Small intestine (tissue), 7 donors: ENCODE measurements at regions not wholly inside any gene's neighbourhood (a gene's known extent, or its start where the extent isn't known, plus 50 kb on each side); places are given as distances from the start of the nearest gene placed in this dataset.

Experiments
- DNase-seq, 2 donors: peaks; one replicate each; pipeline versions ENCODE4 v3.0.0 to v3.0.0-alpha.2; 2013
- FAIRE-seq: peaks from 2 replicates; lab custom pipeline; 2012; peaks lifted over from hg19 to GRCh38; lab: Jason Lieb, UNC
- H3K27ac ChIP-seq, 3 donors: one replicate each; pipeline ENCODE4 v1.5.1; 2013; ENCODE audit warnings: low read length in 2 of 3, mild to moderate bottlenecking in 2 of 3, control low read depth in 1 of 3, inconsistent platforms in 1 of 3, low read depth in 1 of 3, moderate library complexity in 1 of 3
- H3K27me3 ChIP-seq, 3 donors: one replicate each; pipeline ENCODE4 v1.6.1; 2013; ENCODE audit warnings: low read length in 3 of 3, inconsistent platforms in 1 of 3; ENCODE audit not compliant: control insufficient read depth in 3 of 3, insufficient read depth in 3 of 3
- H3K36me3 ChIP-seq, 3 donors: one replicate each; pipeline ENCODE4 v1.6.1; 2013; ENCODE audit warnings: low read length in 3 of 3, inconsistent platforms in 1 of 3, low read depth in 1 of 3, mild to moderate bottlenecking in 1 of 3, moderate library complexity in 1 of 3; ENCODE audit not compliant: control insufficient read depth in 3 of 3, insufficient read depth in 2 of 3
- H3K4me1 ChIP-seq, 3 donors: one replicate each; pipeline ENCODE4 v1.6.1; 2013; ENCODE audit warnings: low read length in 2 of 3, inconsistent platforms in 1 of 3, low read depth in 1 of 3, mild to moderate bottlenecking in 1 of 3, moderate library complexity in 1 of 3; ENCODE audit not compliant: control insufficient read depth in 3 of 3, insufficient read depth in 2 of 3
- H3K4me3 ChIP-seq, 3 donors: one replicate each; pipeline ENCODE4 v1.5.1; 2013; ENCODE audit warnings: low read length in 3 of 3, control low read depth in 1 of 3, inconsistent platforms in 1 of 3, low read depth in 1 of 3, mild to moderate bottlenecking in 1 of 3, moderate library complexity in 1 of 3
- H3K9me3 ChIP-seq, 2 donors: one replicate each; pipeline ENCODE4 v1.6.1; 2013; ENCODE audit warnings: low read depth in 1 of 2, low read length in 1 of 2; ENCODE audit not compliant: control insufficient read depth in 2 of 2, insufficient read depth in 1 of 2
- WGBS, 3 donors: extraction: QIAGEN DNeasy Blood & Tissue Kit; methylation state at CpG; one replicate each; pipeline ENCODE4 v1.1.7; 2013; 5-methylcytosine and 5-hydroxymethylcytosine counted together
- donor health status: healthy with polysubstance abuse.
- donor health status: control.
- donor health status: control.
- donor health status: Bipolar disorder and iron deficiency.
- donor health status: healthy.

DNA sequence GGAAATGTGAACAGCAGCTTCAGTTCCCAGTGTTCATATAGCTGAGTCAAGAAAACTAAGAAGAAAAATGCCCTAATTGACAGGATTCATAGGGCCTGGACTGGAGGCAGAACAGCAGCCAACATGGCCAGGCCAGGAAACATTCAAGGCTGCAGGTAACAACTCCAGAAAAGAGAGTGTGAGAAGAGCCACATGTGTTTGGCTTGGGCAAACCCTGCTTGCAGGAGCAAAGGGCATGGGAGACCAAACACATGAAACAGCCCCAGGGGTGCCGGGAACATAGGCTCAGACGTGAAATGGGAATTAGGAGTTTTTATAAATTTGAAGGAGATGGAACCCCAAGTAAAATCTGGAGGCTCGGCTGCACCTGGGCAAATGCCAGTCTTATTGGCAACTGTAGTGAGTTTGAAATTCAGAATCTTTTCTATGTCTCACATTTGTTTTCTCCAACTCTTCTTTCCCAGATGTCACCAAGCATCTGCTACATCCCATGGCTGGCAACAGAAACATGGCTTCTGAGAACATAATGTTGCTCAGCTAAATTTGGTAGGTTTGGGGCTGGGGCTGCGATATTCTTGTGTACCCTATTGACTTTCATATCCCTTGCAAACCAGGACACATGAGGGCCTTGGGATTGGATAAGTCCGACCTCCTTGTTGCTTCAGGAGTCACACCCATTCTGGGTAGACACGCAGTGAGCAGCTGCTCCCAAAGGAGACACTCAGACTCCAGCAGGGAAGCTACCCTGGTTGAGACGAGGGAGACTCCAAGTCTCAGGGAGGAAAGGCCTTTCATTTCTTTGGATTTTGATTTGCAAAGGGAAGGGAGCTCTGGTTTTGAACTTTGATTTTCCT lies 98.9 kb upstream of the CLSTN2 start:
- Histone ChIP-seq H3K36me3 (no peaks in the 10 kb centered on the region), H3K27ac (no peak overlapping the region), H3K9me3 (no peaks in the 10 kb centered on the region), H3K4me3 (no peak overlapping the region), H3K27me3 (no peaks in the 10 kb centered on the region), H3K4me1 (no peaks in the 10 kb centered on the region)
- 80 to 82% (median 80%) methylated on average over 7 of the region's 7 CpGs for WGBS, 3 donors
- DNase-seq (no peak), FAIRE-seq (no peak)

DNA sequence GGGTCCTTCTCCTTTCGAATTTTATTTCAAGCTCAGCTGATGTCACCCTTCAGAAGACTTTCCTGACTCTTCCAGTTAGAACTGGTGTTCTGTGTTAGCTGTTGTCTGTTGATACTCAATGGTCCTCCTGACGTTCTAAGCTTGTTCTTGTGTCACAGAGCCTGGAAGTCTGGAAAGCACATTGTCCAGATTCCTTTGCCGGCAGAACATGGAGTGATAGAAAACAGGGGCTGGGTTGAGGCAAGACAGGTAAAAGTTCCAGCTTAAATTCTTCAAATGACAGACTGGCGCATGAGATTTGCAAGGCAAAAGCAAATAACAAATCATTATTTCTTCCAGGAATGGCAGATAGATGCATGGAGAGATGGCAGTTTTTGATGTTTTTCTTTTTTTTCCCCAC lies 102.0 kb upstream of the CLSTN2 start:
- H3K27me3 ChIP-seq = no peaks in the 10 kb centered on the region
- peaks cover 0 to under 1% of the 10 kb centered on the region in 2 donors for H3K9me3 ChIP-seq
- no peak for FAIRE-seq
- DNase-seq = no peak
- WGBS, 3 donors = 77 to 79% (median 77%) methylated on average over 4 of the region's 4 CpGs
- H3K27ac ChIP-seq = no peak overlapping the region
- H3K4me3 ChIP-seq = no peak overlapping the region
- no peaks in the 10 kb centered on the region for H3K4me1 ChIP-seq
- H3K36me3 ChIP-seq = no peaks in the 10 kb centered on the region

DNA sequence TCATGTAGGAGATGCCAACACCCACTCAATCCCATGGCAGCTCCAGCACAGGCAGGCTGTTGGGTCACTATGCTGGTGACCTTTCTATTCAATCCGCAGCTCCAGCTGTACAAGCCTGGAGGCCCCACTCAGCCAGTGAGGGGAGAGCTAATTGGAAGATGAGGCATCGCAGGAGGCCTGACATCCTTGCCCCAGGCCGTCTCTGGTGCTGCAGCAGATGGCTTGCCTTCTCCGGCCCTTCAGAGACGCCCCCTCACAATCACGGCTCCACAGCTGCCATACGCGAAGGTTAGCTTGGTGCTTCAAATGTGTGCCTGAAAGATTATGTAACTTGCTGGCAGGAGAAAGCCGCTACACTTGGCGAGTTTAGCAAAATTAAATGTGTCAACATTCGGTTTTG lies 104.2 kb upstream of the CLSTN2 start:
- 62 to 79% (median 71%) methylated on average over 11 of the region's 11 CpGs for WGBS, 3 donors
- Histone ChIP-seq H3K27ac (no peak overlapping the region), H3K4me3 (no peak overlapping the region), H3K36me3 (no peaks in the 10 kb centered on the region), H3K4me1 (no peaks in the 10 kb centered on the region), H3K27me3 (no peaks in the 10 kb centered on the region), H3K9me3 (peaks cover 0 to 6% of the 10 kb centered on the region in 2 donors)
- FAIRE-seq = no peak
- DNase-seq = no peak

DNA sequence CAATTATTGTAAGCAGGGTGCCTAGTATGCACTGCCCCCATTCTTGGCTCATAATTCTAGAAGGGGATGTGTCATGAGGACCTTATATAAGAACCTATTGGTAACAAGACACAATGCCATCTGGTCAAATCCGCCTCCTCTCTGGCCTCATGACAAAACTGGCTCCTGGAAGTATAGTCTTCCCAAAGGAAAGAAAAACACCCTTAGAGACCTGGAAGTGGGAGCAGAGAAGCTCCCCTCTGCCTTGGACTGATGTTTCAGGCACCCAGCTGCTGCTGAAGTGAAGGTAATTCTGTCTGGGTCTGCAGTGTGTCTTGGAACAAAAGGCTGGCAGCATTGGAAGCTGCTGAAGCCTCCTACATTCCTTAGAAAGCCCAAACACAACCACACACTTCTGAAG lies 107.2 kb upstream of the CLSTN2 start:
- Histone ChIP-seq H3K27me3 (no peaks in the 10 kb centered on the region), H3K4me3 (no peak overlapping the region), H3K27ac (no peak overlapping the region), H3K36me3 (no peaks in the 10 kb centered on the region), H3K4me1 (no peaks in the 10 kb centered on the region), H3K9me3 (peaks cover 0 to 6% of the 10 kb centered on the region in 2 donors)
- WGBS, 3 donors = 84 to 87% (median 87%) methylated on average over 1 of the region's 1 CpG
- FAIRE-seq (no peak), DNase-seq (no peak)

DNA sequence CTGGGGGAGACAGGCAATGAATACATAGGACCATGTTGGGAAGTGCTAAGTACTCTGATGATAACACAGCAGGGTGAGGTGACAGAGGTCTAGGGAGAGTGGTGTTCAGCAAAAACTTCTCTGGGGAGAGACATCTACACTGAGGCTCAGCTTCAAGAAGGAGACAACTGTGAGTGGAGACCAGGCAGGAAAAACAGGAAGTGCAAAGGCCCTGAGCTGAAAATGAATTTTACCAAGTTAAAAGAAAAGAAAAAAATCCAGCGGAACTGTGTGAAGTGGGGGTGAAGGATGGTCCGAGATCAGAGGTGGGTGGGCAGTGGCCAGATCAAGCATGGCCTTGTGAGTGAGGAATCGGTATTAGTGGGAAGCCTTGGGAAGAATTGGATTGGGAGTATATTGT lies 110.1 kb upstream of the CLSTN2 start:
- DNase-seq (no peak), FAIRE-seq (no peak)
- Histone ChIP-seq H3K4me3 (no peak overlapping the region), H3K4me1 (no peaks in the 10 kb centered on the region), H3K27ac (no peak overlapping the region), H3K9me3 (peaks cover 0 to 6% of the 10 kb centered on the region in 2 donors), H3K36me3 (no peaks in the 10 kb centered on the region), H3K27me3 (no peaks in the 10 kb centered on the region)
- 84 to 89% (median 86%) methylated on average over 3 of the region's 3 CpGs for WGBS, 3 donors

DNA sequence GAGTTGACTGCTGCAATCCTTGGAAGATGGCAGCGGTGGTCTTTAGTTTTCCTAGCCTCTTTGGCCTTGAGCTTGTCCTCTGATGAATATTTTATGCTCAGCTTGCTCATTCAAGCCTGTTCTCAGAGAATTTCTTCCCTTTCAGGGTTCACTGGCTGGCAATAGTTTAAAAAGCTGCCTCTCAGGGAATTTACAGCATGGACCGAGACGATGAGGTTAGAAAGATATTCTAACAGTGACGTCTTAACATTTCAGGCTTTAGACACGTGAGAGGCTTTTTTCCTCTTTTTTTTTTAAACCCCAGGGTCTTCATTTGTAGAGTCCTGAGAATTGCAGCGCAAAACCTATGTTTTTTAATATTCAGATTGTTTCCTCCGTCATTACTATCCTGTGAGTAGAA lies 120.3 kb upstream of the CLSTN2 start:
- FAIRE-seq = no peak
- no peak overlapping the region for H3K4me3 ChIP-seq
- peaks cover 0 to 2% of the 10 kb centered on the region in 2 donors for H3K9me3 ChIP-seq
- no peaks in the 10 kb centered on the region for H3K27me3 ChIP-seq
- no peak overlapping the region for H3K27ac ChIP-seq
- no peaks in the 10 kb centered on the region for H3K36me3 ChIP-seq
- H3K4me1 ChIP-seq = peaks cover 0 to 14% (median 0%) of the 10 kb centered on the region in 3 donors
- WGBS, 3 donors = 86 to 89% (median 87%) methylated on average over 7 of the region's 7 CpGs
- no peak for DNase-seq

DNA sequence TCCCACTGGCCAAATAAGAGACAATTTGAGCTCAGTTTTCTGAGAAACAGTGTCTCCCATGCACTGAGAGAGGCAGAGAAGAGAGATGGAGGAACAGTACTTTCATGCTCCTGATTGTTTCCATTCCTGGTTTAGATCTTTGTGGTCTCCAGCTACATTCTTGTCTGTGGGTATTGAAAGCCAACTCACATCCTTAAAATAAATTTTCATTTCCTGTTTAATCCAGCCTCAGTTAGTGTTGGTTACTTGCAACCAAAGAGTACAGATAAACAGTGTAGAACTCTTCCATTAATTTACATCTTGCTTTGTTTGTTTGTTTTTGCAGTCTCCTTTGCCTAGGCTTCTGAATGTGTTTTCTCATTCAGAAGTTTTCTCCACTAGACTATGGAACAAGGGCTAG lies 123.7 kb upstream of the CLSTN2 start:
- FAIRE-seq = no peak
- DNase-seq = no peak
- Histone ChIP-seq H3K36me3 (no peaks in the 10 kb centered on the region), H3K4me1 (peaks cover 0 to 14% (median 0%) of the 10 kb centered on the region in 3 donors), H3K27me3 (no peaks in the 10 kb centered on the region), H3K9me3 (no peaks in the 10 kb centered on the region), H3K27ac (no peak overlapping the region), H3K4me3 (no peak overlapping the region)

DNA sequence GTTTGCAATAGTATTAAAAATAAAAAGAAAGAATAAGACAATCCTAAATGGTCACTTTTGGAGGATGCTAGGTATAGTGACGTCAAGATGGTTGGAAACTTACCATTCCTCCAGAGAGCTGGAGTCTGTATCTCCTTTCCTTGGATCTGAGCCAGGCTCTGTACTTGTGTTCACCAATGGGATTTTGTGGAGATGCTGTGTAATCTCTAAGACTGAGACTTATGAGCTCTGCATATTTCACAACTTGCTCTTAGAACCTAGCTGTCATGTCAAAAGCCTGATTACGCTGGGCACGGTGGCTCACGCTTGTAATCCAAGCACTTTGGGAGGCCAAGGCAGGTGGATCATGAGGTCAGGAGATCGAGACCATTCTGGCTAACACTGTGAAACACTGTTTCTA lies 126.8 kb upstream of the CLSTN2 start:
- 61 to 86% (median 73%) methylated on average over 5 of the region's 5 CpGs for WGBS, 3 donors
- Histone ChIP-seq H3K36me3 (no peaks in the 10 kb centered on the region), H3K27ac (no peak overlapping the region), H3K9me3 (no peaks in the 10 kb centered on the region), H3K4me1 (peaks cover 0 to 10% (median 0%) of the 10 kb centered on the region in 3 donors), H3K27me3 (no peaks in the 10 kb centered on the region), H3K4me3 (no peak overlapping the region)
- DNase-seq = peak in 1 of 2 donors; percentile 34
- FAIRE-seq = no peak

DNA sequence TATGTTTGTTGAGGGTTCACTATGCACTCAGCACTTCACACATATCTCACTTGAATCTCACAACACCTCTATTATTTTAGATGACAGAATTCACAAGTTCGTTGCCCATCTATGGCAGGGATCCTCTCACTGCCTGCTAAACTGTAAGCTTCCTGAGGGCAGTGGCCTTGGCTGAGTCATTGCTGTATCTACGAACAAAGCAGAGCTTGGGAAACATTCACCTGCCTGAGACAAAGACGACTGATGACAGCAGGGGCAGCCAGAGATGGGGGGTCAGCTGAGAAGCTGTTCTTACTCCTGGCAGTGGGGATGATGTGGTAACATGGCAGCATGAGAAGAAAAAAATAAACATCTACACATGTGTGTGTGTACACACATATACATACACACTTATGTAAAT lies 125.5 kb upstream of the NMNAT3 start:
- Histone ChIP-seq H3K4me3 (no peak overlapping the region), H3K27me3 (no peaks in the 10 kb centered on the region), H3K4me1 (no peaks in the 10 kb centered on the region), H3K36me3 (no peaks in the 10 kb centered on the region), H3K27ac (no peak overlapping the region), H3K9me3 (no peaks in the 10 kb centered on the region)
- DNase-seq (no peak), FAIRE-seq (no peak)
- 57 to 72% (median 66%) methylated on average over 3 of the region's 3 CpGs for WGBS, 3 donors
